MM.1S (cell line): ENCODE measurements at regions not wholly inside any gene's neighbourhood (a gene's known extent, or its start where the extent isn't known, plus 50 kb on each side); places are given as distances from the start of the nearest gene placed in this dataset.

ENCODE experiments used
- DNase-seq: peaks from one replicate; pipeline ENCODE4 v3.0.0-alpha.2; 2015
- H2AFZ ChIP-seq: fragments of 300-600 bp; sonication (generic); 2 replicates; pipeline ENCODE4 v1.6.0; 2016; ENCODE audit warnings: antibody characterized with exemption, low read length
- H3F3A ChIP-seq: fragments of 300-600 bp; sonication (generic); 2 replicates; pipeline ENCODE4 v1.6.1; 2016; ENCODE audit warnings: mild to moderate bottlenecking, antibody characterized with exemption, low read length, moderate library complexity, mixed read lengths; ENCODE audit not compliant: insufficient read depth
- H3K27ac ChIP-seq: fragments of 300-600 bp; sonication (generic); 2 replicates; pipeline ENCODE4 v1.5.1; 2016; ENCODE audit warnings: mild to moderate bottlenecking, low read length
- H3K27me3 ChIP-seq: fragments of 300-600 bp; sonication (generic); replicated peaks from 2 replicates; pipeline ENCODE4 v1.6.0; 2016; ENCODE audit warnings: low read length; ENCODE audit not compliant: insufficient read depth
- H3K36me3 ChIP-seq: fragments of 300-600 bp; sonication (generic); replicated peaks from 2 replicates; pipeline ENCODE4 v1.6.1; 2016; ENCODE audit warnings: mild to moderate bottlenecking, low read length, mixed read lengths; ENCODE audit not compliant: insufficient read depth
- H3K4me1 ChIP-seq: fragments of 300-600 bp; sonication (generic); 2 replicates; pipeline ENCODE4 v1.6.1; 2016; ENCODE audit warnings: low read length, mixed read lengths
- H3K4me2 ChIP-seq: fragments of 300-600 bp; sonication (generic); 2 replicates; pipeline ENCODE4 v1.6.0; 2016; ENCODE audit warnings: low read depth, low read length
- H3K4me3 ChIP-seq: fragments of 300-600 bp; sonication (generic); 2 replicates; pipeline ENCODE4 v1.5.1; 2016; ENCODE audit warnings: low read length, mixed read lengths
- H3K79me2 ChIP-seq: fragments of 300-600 bp; sonication (generic); 2 replicates; pipeline ENCODE4 v1.6.1; 2016; ENCODE audit warnings: mixed run types, low read length, mixed read lengths
- H3K9ac ChIP-seq: fragments of 300-600 bp; sonication (generic); 2 replicates; pipeline ENCODE4 v1.6.1; 2016; ENCODE audit warnings: low read length, mixed read lengths
- H3K9me2 ChIP-seq: fragments of 300-600 bp; sonication (generic); replicated peaks from 2 replicates; pipeline ENCODE4 v1.6.1; 2016; ENCODE audit warnings: mild to moderate bottlenecking, low read length, mixed read lengths; ENCODE audit not compliant: insufficient read depth
- H3K9me3 ChIP-seq: fragments of 300-600 bp; sonication (generic); replicated peaks from 2 replicates; pipeline ENCODE4 v1.6.1; 2016; ENCODE audit warnings: mild to moderate bottlenecking, low read length, mixed read lengths; ENCODE audit not compliant: insufficient read depth
- H4K20me1 ChIP-seq: fragments of 300-600 bp; sonication (generic); 2 replicates; pipeline ENCODE4 v1.6.1; 2016; ENCODE audit warnings: mild to moderate bottlenecking, low read length, moderate library complexity, mixed read lengths; ENCODE audit not compliant: insufficient read depth
- CTCF ChIP-seq: fragments of 300-600 bp; sonication (generic); IDR thresholded peaks from 2 replicates; pipeline ENCODE4 v1.5.1; 2016; ENCODE audit warnings: antibody characterized with exemption, low read length, mixed read lengths
- EZH2 ChIP-seq: fragments of 300-600 bp; sonication (generic); optimal IDR thresholded peaks from 2 replicates; pipeline ENCODE3; 2017; ENCODE audit warnings: low read depth, mild to moderate bottlenecking, antibody characterized with exemption, low read length, mixed read lengths
- EZH2phosphoT487 ChIP-seq: fragments of 300-600 bp; sonication (generic); IDR thresholded peaks from 2 replicates; pipeline ENCODE4 v1.6.1; 2018; ENCODE audit warnings: antibody characterized with exemption, low read length

GRCh38 chr21:22125581-22125980 is 1127.4 kb downstream of the NCAM2 start:
- Histone ChIP-seq H2AFZ (no peak overlapping the region), H3K9ac (no peak overlapping the region), H3F3A (no peaks in the 10 kb centered on the region), H3K36me3 (no peaks in the 10 kb centered on the region), H3K4me2 (no peak overlapping the region), H3K9me2 (no peaks in the 10 kb centered on the region), H3K4me1 (no peaks in the 10 kb centered on the region), H3K9me3 (no peaks in the 10 kb centered on the region), H4K20me1 (no peaks in the 10 kb centered on the region), H3K79me2 (no peaks in the 10 kb centered on the region), H3K27ac (no peak overlapping the region), H3K27me3 (no peaks in the 10 kb centered on the region), H3K4me3 (no peak overlapping the region)
- TF ChIP-seq EZH2phosphoT487 (no peak), EZH2 (no peak), CTCF (no peak)
- DNase-seq = no peak

DNA sequence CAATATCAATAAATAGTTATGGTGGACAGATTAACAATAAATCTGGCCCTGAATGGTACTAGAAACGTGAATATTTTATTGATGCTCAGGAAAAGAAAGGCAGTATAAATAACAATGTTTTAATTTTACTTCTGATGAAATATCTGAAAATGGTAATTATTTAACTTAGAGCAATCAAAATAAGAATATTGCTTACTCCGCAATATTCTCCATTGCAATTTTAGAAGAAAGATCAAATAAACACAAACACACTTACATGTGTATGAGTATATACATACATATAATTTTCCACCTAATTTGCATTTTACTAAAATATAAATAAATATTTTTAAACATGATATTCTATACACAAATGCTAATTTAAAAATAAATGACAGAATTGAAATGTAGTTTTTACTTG is 1130.5 kb downstream of the NCAM2 start:
- Histone ChIP-seq H4K20me1 (no peaks in the 10 kb centered on the region), H3K9me2 (no peaks in the 10 kb centered on the region), H2AFZ (no peak overlapping the region), H3K4me3 (no peak overlapping the region), H3K79me2 (no peaks in the 10 kb centered on the region), H3K9me3 (no peaks in the 10 kb centered on the region; the same call in 1 of the 2 replicates), H3K27ac (no peak overlapping the region), H3K36me3 (no peaks in the 10 kb centered on the region), H3K4me2 (no peak overlapping the region), H3K9ac (no peak overlapping the region), H3F3A (no peaks in the 10 kb centered on the region), H3K4me1 (no peaks in the 10 kb centered on the region), H3K27me3 (no peaks in the 10 kb centered on the region)
- no peak for DNase-seq
- TF ChIP-seq EZH2phosphoT487 (no peak), CTCF (no peak), EZH2 (no peak)

DNA sequence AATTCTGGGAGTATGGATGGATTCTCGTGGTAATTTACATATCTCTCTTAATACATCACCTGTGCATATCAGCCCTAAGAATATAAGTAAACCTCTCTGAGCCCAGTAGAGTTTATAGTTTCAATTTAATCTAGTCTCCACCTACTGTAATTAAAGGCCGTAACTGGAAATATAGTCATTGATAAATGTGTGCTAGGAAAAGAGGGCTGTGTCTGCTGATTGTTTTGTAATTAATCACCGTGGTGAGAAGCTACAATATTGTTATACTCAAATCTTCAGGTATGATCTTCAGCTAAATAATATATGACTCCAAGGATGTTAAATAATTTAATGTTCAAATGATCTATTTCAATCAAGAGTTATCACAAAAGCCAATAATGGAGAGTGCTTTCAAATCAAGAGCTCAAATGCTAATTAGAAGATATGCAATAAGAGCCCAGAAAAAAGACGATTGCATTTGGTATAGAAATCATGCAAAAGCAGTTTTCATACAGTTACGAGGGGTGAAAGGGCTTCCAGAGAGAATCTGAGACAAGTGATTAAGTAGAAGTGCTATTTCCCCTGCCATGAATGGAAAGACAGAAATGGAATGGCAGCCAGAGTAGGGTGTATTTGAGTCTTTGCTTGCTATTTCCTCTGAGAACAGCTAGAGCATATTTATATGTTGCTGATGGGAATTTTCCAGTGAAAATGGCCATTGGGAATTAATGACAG is 1134.3 kb downstream of the NCAM2 start:
- Histone ChIP-seq H3K36me3 (no peaks in the 10 kb centered on the region), H3F3A (no peaks in the 10 kb centered on the region), H3K9ac (no peak overlapping the region), H3K27me3 (no peaks in the 10 kb centered on the region), H3K9me2 (no peaks in the 10 kb centered on the region), H3K27ac (no peak overlapping the region), H2AFZ (no peak overlapping the region), H3K79me2 (no peaks in the 10 kb centered on the region), H3K4me2 (no peak overlapping the region), H3K4me3 (no peak overlapping the region), H3K4me1 (no peaks in the 10 kb centered on the region), H3K9me3 (no peaks in the 10 kb centered on the region; the same call in 1 of the 2 replicates), H4K20me1 (no peaks in the 10 kb centered on the region)
- no peak for DNase-seq
- no peak for TF ChIP-seq EZH2
- TF ChIP-seq EZH2phosphoT487 = no peak
- no peak for TF ChIP-seq CTCF
